HL-60 (cell line): ENCODE measurements at regions not wholly inside any gene's neighbourhood (a gene's known extent, or its start where the extent isn't known, plus 50 kb on each side); places are given as distances from the start of the nearest gene placed in this dataset.

Experiments
- DNase-seq, 2 experiments: peaks; one replicate each; pipeline ENCODE4 v3.0.0-alpha.2; 2010 to 2020; ENCODE audit warnings: low read depth in 1 of 2, low spot score in 1 of 2
- H3K27ac ChIP-seq: fragments of 250-450 bp; sonication (Bioruptor Pico); replicated peaks from 2 replicates; pipeline ENCODE4 v1.5.1; 2020; ENCODE audit warnings: mild to moderate bottlenecking, moderate library complexity
- H3K27me3 ChIP-seq: fragments of 250-450 bp; sonication (Bioruptor Pico); 2 replicates; pipeline ENCODE4 v1.5.1; 2021; ENCODE audit warnings: mild to moderate bottlenecking, moderate library complexity; ENCODE audit not compliant: insufficient read depth, poor library complexity, severe bottlenecking
- H3K4me3 ChIP-seq: replicated peaks from 2 replicates; pipeline ENCODE4 v1.5.1; 2011; ENCODE audit warnings: mild to moderate bottlenecking, control low read depth, low read length; ENCODE audit not compliant: insufficient read depth
- GABPA ChIP-seq: IDR thresholded peaks from 2 replicates; pipeline ENCODE4 v1.6.1; 2012; ENCODE audit warnings: low read depth
- POLR2AphosphoS5 ChIP-seq: IDR thresholded peaks from 2 replicates; pipeline ENCODE4 v1.6.1; 2012; ENCODE audit warnings: low read depth
- SPI1 ChIP-seq: IDR thresholded peaks from 2 replicates; pipeline ENCODE4 v1.6.1; 2012; ENCODE audit warnings: low read depth, mild to moderate bottlenecking, borderline replicate concordance
- TF ChIP-seq, protein P1 (sequence below): IDR thresholded peaks from 2 replicates; pipeline ENCODE4 v1.6.1; 2012; ENCODE audit warnings: low read depth; ENCODE audit not compliant: insufficient replicate concordance
- TF ChIP-seq, protein P2 (sequence below): IDR thresholded peaks from one replicate; pipeline ENCODE4 v1.5.1; 2011; ENCODE audit warnings: low read length, control low read depth, inconsistent platforms; ENCODE audit not compliant: insufficient read depth

DNA sequence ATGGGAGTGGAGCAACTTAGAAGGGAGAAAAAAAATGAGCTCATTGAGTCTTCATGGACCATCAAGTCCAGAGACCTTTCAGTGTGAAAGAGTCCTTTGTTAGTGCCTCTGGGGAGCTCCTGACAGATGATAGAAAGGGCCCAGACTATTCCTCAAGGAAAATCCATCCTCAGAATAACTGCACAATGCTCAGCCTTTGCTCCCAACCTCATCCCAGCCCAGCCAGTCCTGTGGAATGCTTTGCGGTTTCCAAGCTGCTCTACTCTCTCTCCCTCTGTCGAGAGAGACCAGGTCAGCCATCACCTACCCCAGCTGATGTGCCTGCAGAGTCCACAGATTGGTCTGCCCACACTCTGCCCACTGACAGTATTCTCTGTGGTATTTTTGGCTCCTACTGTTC is 406.2 kb downstream of the MFSD1 start:
- no peak for DNase-seq
- H3K27ac ChIP-seq: no peak overlapping the region
- TF ChIP-seq GABPA: no peak
- no peak for TF ChIP-seq POLR2AphosphoS5
- no peak for TF ChIP-seq SPI1
- TF ChIP-seq, protein P1, sequence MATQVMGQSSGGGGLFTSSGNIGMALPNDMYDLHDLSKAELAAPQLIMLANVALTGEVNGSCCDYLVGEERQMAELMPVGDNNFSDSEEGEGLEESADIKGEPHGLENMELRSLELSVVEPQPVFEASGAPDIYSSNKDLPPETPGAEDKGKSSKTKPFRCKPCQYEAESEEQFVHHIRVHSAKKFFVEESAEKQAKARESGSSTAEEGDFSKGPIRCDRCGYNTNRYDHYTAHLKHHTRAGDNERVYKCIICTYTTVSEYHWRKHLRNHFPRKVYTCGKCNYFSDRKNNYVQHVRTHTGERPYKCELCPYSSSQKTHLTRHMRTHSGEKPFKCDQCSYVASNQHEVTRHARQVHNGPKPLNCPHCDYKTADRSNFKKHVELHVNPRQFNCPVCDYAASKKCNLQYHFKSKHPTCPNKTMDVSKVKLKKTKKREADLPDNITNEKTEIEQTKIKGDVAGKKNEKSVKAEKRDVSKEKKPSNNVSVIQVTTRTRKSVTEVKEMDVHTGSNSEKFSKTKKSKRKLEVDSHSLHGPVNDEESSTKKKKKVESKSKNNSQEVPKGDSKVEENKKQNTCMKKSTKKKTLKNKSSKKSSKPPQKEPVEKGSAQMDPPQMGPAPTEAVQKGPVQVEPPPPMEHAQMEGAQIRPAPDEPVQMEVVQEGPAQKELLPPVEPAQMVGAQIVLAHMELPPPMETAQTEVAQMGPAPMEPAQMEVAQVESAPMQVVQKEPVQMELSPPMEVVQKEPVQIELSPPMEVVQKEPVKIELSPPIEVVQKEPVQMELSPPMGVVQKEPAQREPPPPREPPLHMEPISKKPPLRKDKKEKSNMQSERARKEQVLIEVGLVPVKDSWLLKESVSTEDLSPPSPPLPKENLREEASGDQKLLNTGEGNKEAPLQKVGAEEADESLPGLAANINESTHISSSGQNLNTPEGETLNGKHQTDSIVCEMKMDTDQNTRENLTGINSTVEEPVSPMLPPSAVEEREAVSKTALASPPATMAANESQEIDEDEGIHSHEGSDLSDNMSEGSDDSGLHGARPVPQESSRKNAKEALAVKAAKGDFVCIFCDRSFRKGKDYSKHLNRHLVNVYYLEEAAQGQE: no peak
- TF ChIP-seq, protein P2, sequence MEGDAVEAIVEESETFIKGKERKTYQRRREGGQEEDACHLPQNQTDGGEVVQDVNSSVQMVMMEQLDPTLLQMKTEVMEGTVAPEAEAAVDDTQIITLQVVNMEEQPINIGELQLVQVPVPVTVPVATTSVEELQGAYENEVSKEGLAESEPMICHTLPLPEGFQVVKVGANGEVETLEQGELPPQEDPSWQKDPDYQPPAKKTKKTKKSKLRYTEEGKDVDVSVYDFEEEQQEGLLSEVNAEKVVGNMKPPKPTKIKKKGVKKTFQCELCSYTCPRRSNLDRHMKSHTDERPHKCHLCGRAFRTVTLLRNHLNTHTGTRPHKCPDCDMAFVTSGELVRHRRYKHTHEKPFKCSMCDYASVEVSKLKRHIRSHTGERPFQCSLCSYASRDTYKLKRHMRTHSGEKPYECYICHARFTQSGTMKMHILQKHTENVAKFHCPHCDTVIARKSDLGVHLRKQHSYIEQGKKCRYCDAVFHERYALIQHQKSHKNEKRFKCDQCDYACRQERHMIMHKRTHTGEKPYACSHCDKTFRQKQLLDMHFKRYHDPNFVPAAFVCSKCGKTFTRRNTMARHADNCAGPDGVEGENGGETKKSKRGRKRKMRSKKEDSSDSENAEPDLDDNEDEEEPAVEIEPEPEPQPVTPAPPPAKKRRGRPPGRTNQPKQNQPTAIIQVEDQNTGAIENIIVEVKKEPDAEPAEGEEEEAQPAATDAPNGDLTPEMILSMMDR: no peak
- H3K27me3 ChIP-seq: no peaks in the 10 kb centered on the region
- no peak overlapping the region for H3K4me3 ChIP-seq

DNA sequence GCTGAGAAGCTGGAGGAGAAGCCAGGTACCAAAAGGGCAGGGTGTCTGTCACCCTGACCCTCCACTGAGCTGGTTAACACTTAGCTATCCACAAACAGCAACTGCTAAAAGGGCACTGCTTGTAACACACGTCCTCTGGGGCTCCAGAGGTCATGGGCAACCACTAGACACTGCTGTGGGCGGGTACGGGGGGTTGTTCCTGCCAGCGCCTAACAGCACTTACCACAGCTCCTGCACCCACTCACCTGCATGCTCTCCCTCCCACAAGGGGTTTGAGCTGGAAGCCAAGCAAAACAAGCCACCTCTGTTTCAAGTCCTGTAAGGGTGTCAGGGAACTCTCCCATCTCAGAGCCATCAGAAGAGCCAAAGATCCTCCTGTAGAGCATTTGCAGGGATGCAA is 407.6 kb downstream of the MFSD1 start:
- DNase-seq: no peak
- Histone ChIP-seq H3K27ac (no peak overlapping the region), H3K4me3 (no peak overlapping the region), H3K27me3 (no peaks in the 10 kb centered on the region)
- TF ChIP-seq, protein P2: no peak
- TF ChIP-seq, protein P1: no peak
- TF ChIP-seq SPI1 (no peak), POLR2AphosphoS5 (no peak), GABPA (no peak)

DNA sequence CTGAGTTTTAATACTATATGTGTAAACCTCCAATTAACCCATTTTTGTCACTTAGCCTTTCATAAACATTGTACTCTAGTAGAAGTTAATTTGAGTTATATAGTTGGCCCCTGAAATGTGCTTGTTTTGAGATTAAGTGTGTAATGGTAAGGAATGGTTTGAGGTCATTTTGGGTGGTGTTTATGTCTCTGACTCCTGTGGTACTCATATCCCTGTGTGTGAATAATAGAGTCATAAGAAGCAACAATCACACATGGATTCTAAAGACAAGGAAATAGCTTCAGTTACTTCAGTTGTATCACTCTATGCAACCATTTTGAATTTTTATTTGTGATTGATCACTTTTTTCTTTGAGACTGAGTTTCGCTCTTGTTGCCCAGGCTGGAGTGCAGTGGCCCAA is 408.5 kb downstream of the MFSD1 start:
- Histone ChIP-seq H3K4me3 (no peak overlapping the region), H3K27ac (no peak overlapping the region), H3K27me3 (no peaks in the 10 kb centered on the region)
- no peak for DNase-seq
- TF ChIP-seq, protein P1: no peak
- TF ChIP-seq, protein P2: no peak
- TF ChIP-seq POLR2AphosphoS5: no peak
- no peak for TF ChIP-seq SPI1
- no peak for TF ChIP-seq GABPA
